GM13976 (cell line): ENCODE measurements at regions not wholly inside any gene's neighbourhood (a gene's known extent, or its start where the extent isn't known, plus 50 kb on each side); places are given as distances from the start of the nearest gene placed in this dataset.
"Not testable (repeated sequence)": the region's sequence is repeated elsewhere in the genome, so short reads cannot be mapped to it uniquely, and the experiment has no call there.

Source experiments
- DNase-seq: peaks from one replicate; pipeline ENCODE4 v3.0.0; 2012; ENCODE audit warnings: low spot score
- in situ Hi-C: fragments of 300-500 bp; cut with MboI; formaldehyde crosslinking; loops from one replicate; pipeline ENCODE4 v1.12.0; 2022; ENCODE audit warnings: low sequenced_read_pairs, mixed read lengths, inconsistent platforms; ENCODE audit not compliant: unreplicated experiment
- TF ChIP-seq, protein P1 (sequence below): IDR thresholded peaks from 2 replicates; pipeline ENCODE4 v1.5.1; 2012; ENCODE audit warnings: borderline replicate concordance, mild to moderate bottlenecking; ENCODE audit not compliant: insufficient read depth; ENCODE audit errors: extremely low read depth, missing control alignments, control extremely low read depth

GRCh38 chr5:10892147-10892910, 131.3 kb upstream of the DAP start:
- TF ChIP-seq, protein P1, sequence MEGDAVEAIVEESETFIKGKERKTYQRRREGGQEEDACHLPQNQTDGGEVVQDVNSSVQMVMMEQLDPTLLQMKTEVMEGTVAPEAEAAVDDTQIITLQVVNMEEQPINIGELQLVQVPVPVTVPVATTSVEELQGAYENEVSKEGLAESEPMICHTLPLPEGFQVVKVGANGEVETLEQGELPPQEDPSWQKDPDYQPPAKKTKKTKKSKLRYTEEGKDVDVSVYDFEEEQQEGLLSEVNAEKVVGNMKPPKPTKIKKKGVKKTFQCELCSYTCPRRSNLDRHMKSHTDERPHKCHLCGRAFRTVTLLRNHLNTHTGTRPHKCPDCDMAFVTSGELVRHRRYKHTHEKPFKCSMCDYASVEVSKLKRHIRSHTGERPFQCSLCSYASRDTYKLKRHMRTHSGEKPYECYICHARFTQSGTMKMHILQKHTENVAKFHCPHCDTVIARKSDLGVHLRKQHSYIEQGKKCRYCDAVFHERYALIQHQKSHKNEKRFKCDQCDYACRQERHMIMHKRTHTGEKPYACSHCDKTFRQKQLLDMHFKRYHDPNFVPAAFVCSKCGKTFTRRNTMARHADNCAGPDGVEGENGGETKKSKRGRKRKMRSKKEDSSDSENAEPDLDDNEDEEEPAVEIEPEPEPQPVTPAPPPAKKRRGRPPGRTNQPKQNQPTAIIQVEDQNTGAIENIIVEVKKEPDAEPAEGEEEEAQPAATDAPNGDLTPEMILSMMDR, result no peak
- in situ Hi-C loops, result no loop called here
- no peak for DNase-seq

DNA sequence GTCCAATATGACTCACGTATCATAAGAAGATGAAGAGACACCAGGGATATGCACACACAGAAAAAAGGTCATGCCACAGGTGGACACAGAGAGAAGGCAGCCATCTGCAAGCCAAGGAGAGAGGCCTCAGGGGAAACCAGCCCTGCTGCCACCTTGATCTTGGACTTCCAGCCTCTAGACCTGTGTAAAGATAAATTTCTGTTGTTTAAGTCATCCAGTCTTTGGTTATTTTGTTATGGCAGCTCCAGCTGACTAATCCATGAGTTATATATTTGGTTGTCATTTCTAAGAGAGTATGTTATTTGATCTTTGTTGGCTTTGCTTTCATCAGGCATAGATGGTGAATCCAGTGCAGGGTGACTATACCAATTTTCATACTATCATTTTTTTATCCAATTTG, 130.2 kb upstream of the DAP start:
- DNase-seq, result no peak
- in situ Hi-C loops, result no loop called here
- TF ChIP-seq, protein P1, result no peak

DNA sequence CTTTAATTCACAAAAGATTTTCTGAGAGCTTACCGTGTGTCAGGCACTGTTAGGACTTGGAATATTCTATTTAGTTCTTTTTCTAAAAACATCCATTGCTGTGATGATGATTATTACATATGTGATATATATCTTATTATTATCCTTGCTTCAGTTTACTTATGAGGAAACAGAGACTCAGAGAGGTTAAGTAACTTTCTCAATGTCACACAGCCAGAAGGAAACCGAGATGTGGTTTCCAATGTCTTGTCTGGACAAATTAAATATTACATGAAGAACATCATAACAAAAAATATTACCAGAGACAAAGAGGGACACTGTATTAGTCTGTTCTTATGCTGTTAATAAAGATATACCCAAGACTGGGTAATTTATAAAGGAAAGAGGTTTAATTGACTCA, 125.5 kb upstream of the DAP start:
- TF ChIP-seq, protein P1, result no peak
- in situ Hi-C loops, result no loop called here
- DNase-seq, result no peak

DNA sequence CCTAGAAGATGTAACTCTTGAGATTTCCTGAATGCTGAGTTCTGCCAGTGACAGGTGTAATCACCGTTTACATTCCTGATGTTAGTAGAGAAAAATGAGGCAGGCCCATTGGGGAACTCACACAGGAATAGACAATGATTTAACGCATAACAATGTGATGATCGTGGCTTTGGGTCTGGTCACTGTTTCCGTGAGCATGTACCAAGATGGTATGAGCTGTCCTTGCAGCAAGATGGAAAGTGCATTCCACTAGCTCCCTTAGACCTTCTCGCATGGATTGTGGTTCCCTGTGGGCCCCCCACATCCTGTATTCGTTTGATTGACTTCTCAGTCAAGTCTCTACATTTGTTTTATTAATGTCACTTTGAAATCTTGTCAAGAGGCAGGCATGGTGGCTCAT, 124.0 kb upstream of the DAP start:
- DNase-seq, result no peak
- TF ChIP-seq, protein P1, result no peak
- in situ Hi-C loops, result no loop called here

GRCh38 chr5:10883945-10884344, 122.9 kb upstream of the DAP start:
- DNase-seq, in situ Hi-C loops: not testable (repeated sequence)

DNA sequence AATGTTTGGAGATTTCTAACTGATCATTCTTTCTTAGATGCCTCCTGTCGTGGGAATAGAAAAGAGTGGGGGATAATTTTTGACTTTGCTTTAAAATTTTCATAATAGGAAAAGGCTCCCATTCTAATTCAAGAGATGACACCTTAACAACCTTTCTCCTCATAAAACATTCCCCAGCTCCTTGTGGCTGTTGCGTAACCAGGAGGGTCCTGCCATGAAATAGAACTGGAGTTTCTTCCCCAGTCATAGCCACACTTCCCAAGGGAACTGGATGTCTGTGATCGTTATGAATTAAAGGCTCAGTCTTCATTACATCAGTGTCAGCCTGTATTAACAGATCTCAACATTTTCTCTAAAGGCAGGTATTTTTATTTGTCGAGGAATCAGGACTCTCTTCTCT, 119.9 kb upstream of the DAP start:
- in situ Hi-C loops, result no loop called here
- TF ChIP-seq, protein P1, result no peak
- DNase-seq, result no peak

DNA sequence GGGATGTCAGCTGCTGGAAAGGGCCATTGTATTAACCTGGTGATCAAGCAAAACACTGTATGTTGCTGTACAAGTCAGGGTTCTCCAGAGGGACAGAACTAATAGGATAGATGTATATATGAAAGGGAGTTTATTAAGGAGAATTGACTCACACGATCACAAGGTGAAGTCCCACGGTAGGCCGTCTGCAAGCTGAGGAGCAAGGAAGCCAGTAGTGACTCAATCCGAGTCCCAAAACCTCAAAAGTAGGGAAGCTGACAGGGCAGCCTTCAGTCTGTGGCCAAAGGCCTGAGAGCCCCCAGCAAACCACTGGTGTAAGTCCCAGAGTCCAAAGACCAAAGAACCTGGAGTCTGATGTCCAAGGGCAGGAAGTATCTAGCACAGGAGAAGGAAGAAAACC, 116.0 kb upstream of the DAP start:
- in situ Hi-C loops, DNase-seq: not testable (repeated sequence)
